Activated CD4-positive, alpha-beta T cell treated with anti-CD3 and anti-CD28 coated beads for 36 hours (primary cell): ENCODE measurements at regions not wholly inside any gene's neighbourhood (a gene's known extent, or its start where the extent isn't known, plus 50 kb on each side); places are given as distances from the start of the nearest gene placed in this dataset.

Experiments used
- ATAC-seq: fragments of 200-7000 bp; cut with Tn5 transposase; one replicate; pipeline ENCODE4 v1.10.0; 2021; ENCODE audit warnings: mild to moderate bottlenecking, moderate library complexity
- CTCF ChIA-PET: fragments of 350-600 bp; sonication (Branson Sonifier 250); formaldehyde crosslinking; loops from one replicate; lab custom pipeline; 2021; ENCODE audit warnings: antibody characterized with exemption; lab: Charles Lee
- POLR2A ChIA-PET: fragments of 350-600 bp; sonication (Branson Sonifier 250); formaldehyde crosslinking; loops from one replicate; lab custom pipeline; 2021; ENCODE audit warnings: antibody characterized with exemption, inconsistent platforms; lab: Charles Lee
- DNase-seq: peaks from one replicate; pipeline ENCODE4 v3.0.0-alpha.2; 2020
- H3K27ac Mint-ChIP-seq: one replicate; pipeline ENCODE4 v1.8.0; 2021; ENCODE audit warnings: mixed read lengths
- H3K27me3 Mint-ChIP-seq: one replicate; pipeline ENCODE4 v1.8.0; 2021; ENCODE audit warnings: mixed read lengths
- H3K36me3 Mint-ChIP-seq: one replicate; pipeline ENCODE4 v1.8.0; 2021; ENCODE audit warnings: low read depth, mixed read lengths
- H3K4me1 Mint-ChIP-seq: one replicate; pipeline ENCODE4 v1.8.0; 2021; ENCODE audit warnings: mixed read lengths
- H3K4me3 Mint-ChIP-seq: one replicate; pipeline ENCODE4 v1.8.0; 2021; ENCODE audit warnings: mild to moderate bottlenecking, moderate library complexity, mixed read lengths
- H3K9me3 Mint-ChIP-seq: one replicate; pipeline ENCODE4 v1.8.0; 2021; ENCODE audit warnings: low read depth, mixed read lengths
- intact Hi-C, 2 experiments: fragments of 100-400 bp; cut with DNase I in 1 of 2; cut with micrococcal nuclease in 1 of 2; formaldehyde crosslinking; loops; one replicate each; pipeline versions ENCODE4 v1.14.2 to v1.15.1; 2022 to 2024; cut with DNase I, micrococcal nuclease

DNA sequence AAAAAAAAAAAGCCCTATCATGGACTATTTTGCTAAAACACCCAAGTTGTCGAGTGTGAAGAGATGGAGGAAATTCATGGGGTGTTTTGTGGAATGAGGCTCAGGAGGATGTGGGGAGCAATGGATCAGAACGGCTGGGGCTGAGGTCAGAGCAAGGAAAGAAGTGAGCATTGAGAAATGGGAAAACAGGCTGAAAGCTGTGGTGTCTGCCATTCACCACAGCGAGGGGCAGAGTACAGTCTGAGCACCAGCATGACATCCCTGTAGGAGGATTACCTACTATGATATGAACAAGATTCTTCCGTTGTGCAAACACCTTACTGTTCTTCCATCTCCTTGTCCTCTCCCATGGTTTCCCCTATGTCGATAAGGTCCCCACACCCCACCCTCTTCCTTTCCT is 193.1 kb downstream of the TMEM114 start:
- no peak overlapping the region for H3K27ac Mint-ChIP-seq
- intact Hi-C loops: no loop called here
- no peak for ATAC-seq
- H3K27me3 Mint-ChIP-seq: peaks cover 2% of the 10 kb centered on the region
- DNase-seq: no peak
- no peaks in the 10 kb centered on the region for H3K4me1 Mint-ChIP-seq
- CTCF ChIA-PET: no interaction called here
- H3K9me3 Mint-ChIP-seq: peaks cover 7% of the 10 kb centered on the region
- H3K4me3 Mint-ChIP-seq: no peak overlapping the region
- POLR2A ChIA-PET: no interaction called here
- no peaks in the 10 kb centered on the region for H3K36me3 Mint-ChIP-seq

- Mint-ChIP-seq H3K36me3 (no peaks in the 10 kb centered on the region), H3K27ac (no peak overlapping the region), H3K27me3 (peaks cover 2% of the 10 kb centered on the region), H3K4me3 (no peak overlapping the region), H3K9me3 (peaks cover 7% of the 10 kb centered on the region), H3K4me1 (no peaks in the 10 kb centered on the region)
- ATAC-seq (no peak), DNase-seq (no peak)
- intact Hi-C loops: no loop called here
- POLR2A ChIA-PET: no interaction called here
- CTCF ChIA-PET: no interaction called here
Measured at GRCh38 chr16:8396463-8396862, 193.8 kb downstream of the TMEM114 start.

GRCh38 chr16:8391257-8391656 is 199.1 kb downstream of the TMEM114 start:
- Mint-ChIP-seq H3K27me3 (peaks cover 2% of the 10 kb centered on the region), H3K36me3 (no peaks in the 10 kb centered on the region), H3K9me3 (peaks cover 7% of the 10 kb centered on the region), H3K27ac (no peak overlapping the region), H3K4me3 (no peak overlapping the region), H3K4me1 (no peaks in the 10 kb centered on the region)
- ATAC-seq (no peak), DNase-seq (no peak)
- ChIA-PET CTCF (no interaction called here), POLR2A (no interaction called here)
- intact Hi-C loops: no loop called here

GRCh38 chr16:8388684-8389083 is 201.6 kb downstream of the TMEM114 start:
- POLR2A ChIA-PET: no interaction called here
- Mint-ChIP-seq H3K4me1 (no peaks in the 10 kb centered on the region), H3K9me3 (peaks cover 2% of the 10 kb centered on the region), H3K4me3 (no peak overlapping the region), H3K27ac (no peak overlapping the region), H3K36me3 (no peaks in the 10 kb centered on the region), H3K27me3 (no peaks in the 10 kb centered on the region)
- intact Hi-C loops: no loop called here
- DNase-seq (no peak), ATAC-seq (no peak)
- CTCF ChIA-PET: interaction anchor here (1.4 kb wide), 1 partner anchor 22 kb away, joined by 3 read pairs; no protein-coding TSS in a partner anchor

GRCh38 chr16:8381814-8382213 is 208.5 kb downstream of the TMEM114 start:
- Mint-ChIP-seq H3K4me3 (no peak overlapping the region), H3K9me3 (peaks cover 5% of the 10 kb centered on the region), H3K27me3 (no peaks in the 10 kb centered on the region), H3K36me3 (no peaks in the 10 kb centered on the region), H3K4me1 (no peaks in the 10 kb centered on the region), H3K27ac (no peak overlapping the region)
- CTCF ChIA-PET: interaction anchor here (0.7 kb wide), 1 partner anchor 985 kb away, joined by 3 read pairs; no protein-coding TSS in a partner anchor
- no peak for ATAC-seq
- intact Hi-C loops: no loop called here
- no peak for DNase-seq
- POLR2A ChIA-PET: no interaction called here

- ATAC-seq: no peak
- Mint-ChIP-seq H3K27ac (no peak overlapping the region), H3K9me3 (peaks cover 5% of the 10 kb centered on the region), H3K4me1 (no peaks in the 10 kb centered on the region), H3K4me3 (no peak overlapping the region), H3K36me3 (no peaks in the 10 kb centered on the region), H3K27me3 (no peaks in the 10 kb centered on the region)
- CTCF ChIA-PET: no interaction called here
- intact Hi-C loops: no loop called here
- DNase-seq: no peak
- POLR2A ChIA-PET: no interaction called here
Measured at GRCh38 chr16:8380311-8380710, 210.0 kb downstream of the TMEM114 start.

GRCh38 chr16:8377864-8378263 is 212.4 kb downstream of the TMEM114 start:
- POLR2A ChIA-PET: no interaction called here
- no peak for ATAC-seq

DNA sequence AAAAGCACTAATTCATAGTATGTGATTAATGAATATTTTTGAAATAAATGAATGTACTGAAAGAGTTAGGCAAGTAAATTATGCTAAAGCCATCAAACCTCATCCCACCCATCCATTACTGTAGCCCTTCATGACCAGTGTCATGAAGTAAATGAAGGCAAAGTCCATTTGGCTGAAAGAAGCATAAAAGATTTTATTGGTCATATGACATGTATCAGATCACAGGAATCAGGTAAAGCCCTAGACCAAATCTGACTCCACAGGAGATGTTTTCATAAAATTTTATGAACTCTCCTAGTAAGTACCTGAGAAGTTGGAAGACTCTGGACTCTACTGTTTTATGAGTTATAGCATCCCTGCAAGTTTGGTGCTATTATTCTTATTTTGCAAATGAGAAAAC is 213.5 kb downstream of the TMEM114 start:
- H3K9me3 Mint-ChIP-seq: peaks cover 2% of the 10 kb centered on the region

More at GRCh38 chr16:8377864-8378263, 212.4 kb downstream of the TMEM114 start:
- DNase-seq: no peak
- intact Hi-C loops: no loop called here
- Mint-ChIP-seq H3K4me3 (no peak overlapping the region), H3K4me1 (no peaks in the 10 kb centered on the region), H3K27me3 (no peaks in the 10 kb centered on the region), H3K9me3 (peaks cover 5% of the 10 kb centered on the region), H3K36me3 (no peaks in the 10 kb centered on the region), H3K27ac (no peak overlapping the region)
- CTCF ChIA-PET: no interaction called here

DNA sequence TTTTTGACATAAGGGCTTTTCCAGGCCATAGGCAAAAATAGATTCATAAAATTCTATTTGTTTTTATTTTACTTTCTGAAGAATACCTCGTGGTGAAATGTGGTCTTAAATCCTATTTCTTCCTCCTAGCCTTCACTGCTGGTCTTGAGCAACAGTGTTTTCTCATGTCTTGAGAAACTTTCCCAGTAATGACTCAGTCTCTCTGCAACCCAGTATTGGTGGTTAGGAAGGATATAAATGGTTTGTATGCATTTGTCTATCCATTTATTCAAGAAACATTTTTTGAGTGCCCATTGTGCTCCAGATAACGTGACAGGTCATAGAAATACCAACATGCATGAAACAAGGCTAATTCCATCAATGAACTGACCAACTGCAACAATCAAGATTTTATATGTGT is 213.9 kb downstream of the TMEM114 start:
- DNase-seq: no peak
- H3K36me3 Mint-ChIP-seq: no peaks in the 10 kb centered on the region
- ChIA-PET CTCF (no interaction called here), POLR2A (no interaction called here)
- intact Hi-C loops: no loop called here
- H3K27ac Mint-ChIP-seq: no peak overlapping the region
- H3K9me3 Mint-ChIP-seq: peaks cover 2% of the 10 kb centered on the region
- no peaks in the 10 kb centered on the region for H3K4me1 Mint-ChIP-seq
- ATAC-seq: no peak
- H3K27me3 Mint-ChIP-seq: no peaks in the 10 kb centered on the region
- no peak overlapping the region for H3K4me3 Mint-ChIP-seq

More for the DNA sequence above, 213.5 kb downstream of the TMEM114 start:
- no peak for ATAC-seq
- CTCF ChIA-PET: no interaction called here
- H3K27ac Mint-ChIP-seq: no peak overlapping the region
- H3K4me1 Mint-ChIP-seq: no peaks in the 10 kb centered on the region
- no peaks in the 10 kb centered on the region for H3K36me3 Mint-ChIP-seq
- no peaks in the 10 kb centered on the region for H3K27me3 Mint-ChIP-seq
- POLR2A ChIA-PET: no interaction called here
- no peak for DNase-seq
- intact Hi-C loops: no loop called here
- H3K4me3 Mint-ChIP-seq: no peak overlapping the region

DNA sequence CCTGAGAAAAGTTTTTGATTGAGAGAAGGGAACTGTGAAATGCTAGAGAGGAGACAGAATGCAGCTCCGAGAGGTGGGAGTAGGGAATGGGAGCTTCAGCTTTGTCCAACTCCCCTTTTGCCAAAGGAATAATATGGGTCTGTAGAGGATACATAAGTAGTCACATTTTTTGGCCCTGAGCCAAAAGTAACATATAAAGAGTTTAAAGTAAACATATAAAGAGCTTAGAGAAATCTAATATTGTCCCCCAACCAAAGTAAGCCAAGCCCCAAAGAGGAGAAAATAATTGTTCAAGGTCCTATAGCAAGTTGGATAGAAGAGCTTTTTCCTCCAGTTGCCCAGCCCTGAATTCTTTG is 215.1 kb downstream of the TMEM114 start:
- ATAC-seq: no peak
- CTCF ChIA-PET: no interaction called here
- no peak overlapping the region for H3K27ac Mint-ChIP-seq
- no peaks in the 10 kb centered on the region for H3K36me3 Mint-ChIP-seq
- H3K9me3 Mint-ChIP-seq: peaks cover 2% of the 10 kb centered on the region
- intact Hi-C loops: no loop called here
- no peak overlapping the region for H3K4me3 Mint-ChIP-seq
- no peaks in the 10 kb centered on the region for H3K27me3 Mint-ChIP-seq
- DNase-seq: no peak
- no peaks in the 10 kb centered on the region for H3K4me1 Mint-ChIP-seq
- POLR2A ChIA-PET: no interaction called here

DNA sequence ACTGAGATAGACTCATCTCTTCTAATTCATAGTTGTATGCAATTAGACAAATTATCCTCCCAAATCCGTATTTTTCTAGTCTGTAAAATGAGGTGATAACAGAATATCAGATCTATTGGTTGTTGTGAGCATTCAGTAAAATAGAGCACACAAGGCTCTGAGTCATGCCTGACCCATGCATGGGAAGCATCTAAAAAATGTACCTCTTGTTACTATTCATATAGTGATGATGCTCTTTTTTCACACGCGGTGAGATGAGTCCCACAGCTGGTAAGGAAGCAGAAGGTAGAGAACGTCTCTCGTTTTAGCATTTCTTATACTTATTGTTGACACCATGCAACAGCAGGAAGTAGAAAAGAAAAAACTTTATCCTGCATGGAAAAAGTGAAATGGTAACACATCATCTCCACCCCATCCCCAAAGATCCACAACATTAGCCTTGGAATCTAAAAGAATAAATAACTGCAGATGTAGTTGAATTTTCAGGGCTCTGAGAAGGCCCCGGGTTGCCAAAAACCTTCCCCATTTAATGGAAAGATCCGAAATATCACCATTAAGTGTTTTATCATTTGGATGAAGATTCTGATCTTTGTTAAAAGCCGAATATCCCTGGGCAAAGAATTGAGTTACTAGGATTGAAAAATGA is 215.6 kb downstream of the TMEM114 start:
- Mint-ChIP-seq H3K27ac (no peak overlapping the region), H3K36me3 (no peaks in the 10 kb centered on the region), H3K27me3 (no peaks in the 10 kb centered on the region), H3K9me3 (peaks cover 2% of the 10 kb centered on the region), H3K4me3 (no peak overlapping the region), H3K4me1 (no peaks in the 10 kb centered on the region)
- DNase-seq (no peak), ATAC-seq (no peak)
- intact Hi-C loops: no loop called here
- ChIA-PET CTCF (no interaction called here), POLR2A (no interaction called here)

- H3K27me3 Mint-ChIP-seq: no peaks in the 10 kb centered on the region
- no peaks in the 10 kb centered on the region for H3K36me3 Mint-ChIP-seq
- H3K4me1 Mint-ChIP-seq: no peaks in the 10 kb centered on the region
- DNase-seq (no peak), ATAC-seq (no peak)
- ChIA-PET POLR2A (no interaction called here), CTCF (no interaction called here)
- intact Hi-C loops: no loop called here
- H3K9me3 Mint-ChIP-seq: peaks cover 2% of the 10 kb centered on the region
- H3K4me3 Mint-ChIP-seq: no peak overlapping the region
- no peak overlapping the region for H3K27ac Mint-ChIP-seq
Measured at GRCh38 chr16:8373676-8374431, 216.5 kb downstream of the TMEM114 start.
